Prostate gland (tissue), 2 donors: ENCODE measurements at regions not wholly inside any gene's neighbourhood (a gene's known extent, or its start where the extent isn't known, plus 50 kb on each side); places are given as distances from the start of the nearest gene placed in this dataset.
A peak's percentile ranks its signal among the peaks of the same experiment; 100 is the strongest.

Experiments
- CTCF ChIP-seq, 4 experiments: fragments of 200-600 bp in 2 of 4; fragments of 450-650 bp in 2 of 4; sonication (generic) in 2 of 4; IDR thresholded peaks; 1 replicate in 3 of 4; 2 replicates in 1 of 4; pipeline ENCODE4 v1.5.1; 2016 to 2019; ENCODE audit warnings: antibody characterized with exemption in 4 of 4, mild to moderate bottlenecking in 2 of 4, moderate library complexity in 2 of 4
- POLR2AphosphoS5 ChIP-seq: sonication (generic); formaldehyde crosslinking; IDR thresholded peaks from one replicate; pipeline ENCODE4 v1.6.1; 2017; ENCODE audit warnings: antibody characterized with exemption

- TF ChIP-seq POLR2AphosphoS5, result no peak
- TF ChIP-seq CTCF (IDR thresholded peaks at IDR 0.05), result peak in 1 of 4 experiments; percentile 39
Observed at GRCh38 chr6:94052749-94053148, 633.4 kb upstream of the EPHA7 start.
